ENCODE measurements at regions not wholly inside any gene's neighbourhood (a gene's known extent, or its start where the extent isn't known, plus 50 kb on each side); places are given as distances from the start of the nearest gene placed in this dataset.

- no peaks in the 10 kb centered on the region for H3K4me1 ChIP-seq
- no peak overlapping the region for H3K4me3 ChIP-seq
- 70 to 78% (median 75%) methylated on average over 17 of the region's 17 CpGs for WGBS, 3 donors
- no peak for TF ChIP-seq CTCF (IDR thresholded peaks at IDR 0.05)
- ATAC-seq (no peak), DNase-seq (no peak)
- intact Hi-C loops (cut with DNase I) = no loop called here
- H3K27ac ChIP-seq = no peak overlapping the region
- H3K27me3 ChIP-seq (ENCODE audit: insufficient read depth in 3 of 3, low read length in 2 of 3) = peaks cover 0 to 14% (median 4%) of the 10 kb centered on the region in 3 donors
- H3K9me3 ChIP-seq = no peaks in the 10 kb centered on the region
- H3K36me3 ChIP-seq (ENCODE audit: insufficient read depth in 1 of 2, low read depth in 1 of 2) = no peaks in the 10 kb centered on the region
These were observed 243.2 kb downstream of the SNX10 start for GRCh38 chr7:26534649-26535482.

GRCh38 chr7:26535483-26536007, 243.9 kb downstream of the SNX10 start:
- no peak for DNase-seq
- WGBS, 3 donors = 57 to 71% (median 59%) methylated on average over 3 of the region's 3 CpGs
- no peak for ATAC-seq
- H3K9me3 ChIP-seq = no peaks in the 10 kb centered on the region
- no peaks in the 10 kb centered on the region for H3K36me3 ChIP-seq (ENCODE audit: insufficient read depth in 1 of 2, low read depth in 1 of 2)
- peaks cover 0 to 14% (median 4%) of the 10 kb centered on the region in 3 donors for H3K27me3 ChIP-seq (ENCODE audit: insufficient read depth in 3 of 3, low read length in 2 of 3)
- no peak overlapping the region for H3K27ac ChIP-seq
- no peak for TF ChIP-seq CTCF (IDR thresholded peaks at IDR 0.05)
- H3K4me3 ChIP-seq = no peak overlapping the region
- intact Hi-C loops (cut with DNase I) = no loop called here
- no peaks in the 10 kb centered on the region for H3K4me1 ChIP-seq

GRCh38 chr7:26538216-26538615, 246.6 kb downstream of the SNX10 start:
- WGBS, 3 donors = 73 to 76% (median 76%) methylated on average over 7 of the region's 7 CpGs
- Histone ChIP-seq H3K27me3 (ENCODE audit: insufficient read depth in 3 of 3, low read length in 2 of 3) (peaks cover 0 to 27% (median 4%) of the 10 kb centered on the region in 3 donors), H3K4me1 (no peaks in the 10 kb centered on the region), H3K9me3 (no peaks in the 10 kb centered on the region), H3K4me3 (no peak overlapping the region), H3K27ac (no peak overlapping the region), H3K36me3 (ENCODE audit: insufficient read depth in 1 of 2, low read depth in 1 of 2) (no peaks in the 10 kb centered on the region)
- intact Hi-C loops (cut with DNase I) = no loop called here
- no peak for ATAC-seq
- no peak for DNase-seq
- TF ChIP-seq CTCF (IDR thresholded peaks at IDR 0.05) = no peak

- intact Hi-C loops (cut with DNase I) = no loop called here
- Histone ChIP-seq H3K4me3 (no peak overlapping the region), H3K27ac (no peak overlapping the region), H3K9me3 (no peaks in the 10 kb centered on the region), H3K4me1 (no peaks in the 10 kb centered on the region), H3K27me3 (ENCODE audit: insufficient read depth in 3 of 3, low read length in 2 of 3) (peaks cover 0 to 27% (median 4%) of the 10 kb centered on the region in 3 donors), H3K36me3 (ENCODE audit: insufficient read depth in 1 of 2, low read depth in 1 of 2) (no peaks in the 10 kb centered on the region)
- no peak for DNase-seq
- no peak for TF ChIP-seq CTCF (IDR thresholded peaks at IDR 0.05)
- ATAC-seq = no peak
- 56 to 74% (median 68%) methylated on average over 3 of the region's 3 CpGs for WGBS, 3 donors
These were observed 247.0 kb downstream of the SNX10 start for GRCh38 chr7:26538689-26539088.
